Immature natural killer cell (primary cell): ENCODE measurements at regions not wholly inside any gene's neighbourhood (a gene's known extent, or its start where the extent isn't known, plus 50 kb on each side); places are given as distances from the start of the nearest gene placed in this dataset.

Experiments
- DNase-seq, 3 donors: peaks; one replicate each; pipeline ENCODE4 v3.0.0; 2022; ENCODE audit warnings: mixed read lengths in 1 of 3
- H3K27ac Mint-ChIP-seq, 6 donors: one replicate each; pipeline ENCODE4 v1.8.0; 2020; ENCODE audit warnings: mixed read lengths in 6 of 6, mild to moderate bottlenecking in 5 of 6, inconsistent platforms in 4 of 6, moderate library complexity in 3 of 6
- H3K27me3 Mint-ChIP-seq, 3 donors: one replicate each; pipeline ENCODE4 v1.8.0; 2020 to 2021; ENCODE audit warnings: low read depth in 3 of 3, mild to moderate bottlenecking in 3 of 3, mixed read lengths in 3 of 3, moderate library complexity in 3 of 3, inconsistent platforms in 1 of 3
- H3K36me3 Mint-ChIP-seq, 3 donors: one replicate each; pipeline ENCODE4 v1.8.0; 2020; ENCODE audit warnings: mixed read lengths in 3 of 3, inconsistent platforms in 2 of 3, mild to moderate bottlenecking in 2 of 3
- H3K4me1 Mint-ChIP-seq, 2 donors: one replicate each; pipeline ENCODE4 v1.8.0; 2020; ENCODE audit warnings: inconsistent platforms in 2 of 2, mild to moderate bottlenecking in 2 of 2, mixed read lengths in 2 of 2, moderate library complexity in 1 of 2
- H3K4me3 Mint-ChIP-seq, 5 donors: one replicate each; pipeline ENCODE4 v1.8.0; 2020; ENCODE audit warnings: mild to moderate bottlenecking in 5 of 5, mixed read lengths in 5 of 5, inconsistent platforms in 3 of 5, moderate library complexity in 3 of 5
- H3K9me3 Mint-ChIP-seq, 6 donors: one replicate each; pipeline ENCODE4 v1.8.0; 2020; ENCODE audit warnings: mild to moderate bottlenecking in 6 of 6, mixed read lengths in 6 of 6, inconsistent platforms in 4 of 6, moderate library complexity in 3 of 6

DNA sequence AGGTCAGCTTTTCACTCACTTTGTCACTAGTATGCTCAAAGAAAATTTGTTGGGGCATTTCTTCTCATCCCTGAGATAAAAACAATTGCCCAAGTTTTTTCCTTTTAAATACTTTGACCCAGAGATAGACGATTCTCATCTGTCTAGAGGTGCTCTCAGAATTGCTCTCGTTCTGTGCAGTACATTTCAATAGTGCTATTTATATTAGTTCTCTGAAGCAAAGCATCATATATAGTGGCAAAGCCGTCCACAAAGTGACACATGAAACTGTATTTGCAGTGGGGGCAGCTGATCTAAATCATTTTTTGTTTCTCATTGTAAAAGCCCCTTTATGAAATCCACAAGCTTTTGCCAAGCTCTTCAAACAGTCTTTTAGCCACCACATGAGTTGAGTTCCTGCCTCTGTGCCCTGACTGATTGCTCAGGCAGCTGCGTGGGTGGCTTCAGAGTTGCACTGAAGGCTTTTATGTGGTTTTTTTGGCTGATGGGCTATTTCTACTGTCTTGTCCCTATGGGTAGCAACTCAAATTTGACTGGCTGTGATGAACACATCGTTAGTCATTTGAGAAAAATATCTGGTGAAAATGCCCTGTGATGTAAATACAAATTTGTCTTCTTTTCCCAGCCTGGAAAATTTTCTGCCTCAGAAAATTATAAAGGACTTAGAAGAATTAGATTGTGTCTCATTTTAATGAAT, 119.1 kb upstream of the OTUD4 start:
- Mint-ChIP-seq H3K27me3 (peaks cover 0 to 17% (median 3%) of the 10 kb centered on the region in 3 donors), H3K4me3 (no peak overlapping the region), H3K4me1 (peaks cover 0 to 11% of the 10 kb centered on the region in 2 donors), H3K36me3 (no peaks in the 10 kb centered on the region), H3K27ac (no peak overlapping the region), H3K9me3 (peaks cover 0 to 3% (median 0%) of the 10 kb centered on the region in 6 donors)
- peak; percentile 7 to 23 (median 19) for DNase-seq

DNA sequence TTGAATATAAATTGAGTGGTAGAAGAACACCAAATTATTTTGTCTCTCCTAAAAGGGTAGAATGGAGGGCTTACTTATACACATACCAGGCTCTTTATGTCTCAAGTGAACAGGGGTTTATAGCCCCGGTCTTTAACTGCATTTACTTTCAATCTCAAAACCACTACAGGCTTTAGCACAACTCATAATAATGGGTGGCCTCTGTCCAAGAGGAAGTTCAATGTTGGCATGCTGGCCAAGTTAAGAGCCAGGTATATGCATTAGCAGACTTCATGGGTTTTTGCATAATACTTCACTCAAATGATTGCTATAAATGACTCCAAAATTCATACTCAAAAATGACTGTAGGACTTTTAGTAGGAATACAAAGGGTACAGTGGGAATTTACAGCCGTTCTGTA, 118.5 kb upstream of the OTUD4 start:
- H3K4me3 Mint-ChIP-seq = no peak overlapping the region
- H3K36me3 Mint-ChIP-seq = no peaks in the 10 kb centered on the region
- H3K9me3 Mint-ChIP-seq = peaks cover 0 to 3% (median 0%) of the 10 kb centered on the region in 6 donors
- no peak for DNase-seq
- H3K27me3 Mint-ChIP-seq = peaks cover 0 to 22% (median 0%) of the 10 kb centered on the region in 3 donors
- H3K27ac Mint-ChIP-seq = no peak overlapping the region
- H3K4me1 Mint-ChIP-seq = peaks cover 0 to 11% of the 10 kb centered on the region in 2 donors

DNA sequence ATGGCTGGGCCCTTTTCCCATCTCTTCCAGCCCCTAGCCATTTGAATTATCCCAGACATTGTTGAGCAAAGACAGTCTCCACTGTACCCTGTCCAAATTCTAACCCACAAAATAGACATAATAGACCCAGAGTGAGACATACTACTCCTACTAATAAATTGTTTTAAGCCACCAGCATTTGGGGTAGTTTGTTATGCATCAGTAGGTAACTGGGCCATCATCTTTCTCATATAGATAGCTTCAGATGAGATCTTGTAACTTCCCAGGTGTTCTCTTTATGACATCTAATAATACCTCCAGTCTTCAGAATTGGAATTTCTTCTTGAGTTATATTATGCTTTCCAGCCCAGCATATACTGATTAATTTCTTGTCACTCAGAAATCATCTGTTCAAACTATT, 117.2 kb upstream of the OTUD4 start:
- Mint-ChIP-seq H3K4me1 (peaks cover 0 to 11% of the 10 kb centered on the region in 2 donors), H3K36me3 (no peaks in the 10 kb centered on the region), H3K9me3 (peaks cover 0 to 3% (median 0%) of the 10 kb centered on the region in 6 donors), H3K27ac (no peak overlapping the region), H3K4me3 (no peak overlapping the region), H3K27me3 (peaks cover 0 to 16% (median 2%) of the 10 kb centered on the region in 3 donors)
- DNase-seq = no peak

DNA sequence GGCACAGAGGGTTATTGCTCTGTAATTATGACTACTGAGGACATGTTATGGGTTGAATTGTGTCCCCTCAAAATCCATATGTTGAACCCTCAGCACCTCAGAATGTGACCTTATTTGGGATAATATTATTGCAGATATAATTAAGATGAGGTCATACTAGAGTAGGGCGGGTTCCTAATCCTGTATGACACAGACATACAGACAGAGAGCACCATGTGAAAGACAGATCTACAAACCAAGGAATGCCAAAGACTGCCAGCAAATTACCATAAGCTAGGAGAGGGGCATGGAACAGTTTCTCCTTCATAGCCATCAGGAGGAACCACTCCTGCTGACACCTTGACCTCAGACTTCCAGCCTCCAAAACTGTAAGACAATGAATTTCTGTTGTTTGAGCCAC, 115.2 kb upstream of the OTUD4 start:
- no peak overlapping the region for H3K27ac Mint-ChIP-seq
- H3K9me3 Mint-ChIP-seq = peaks cover 0 to 6% (median 0%) of the 10 kb centered on the region in 6 donors
- H3K27me3 Mint-ChIP-seq = peaks cover 0 to 13% (median 3%) of the 10 kb centered on the region in 3 donors
- H3K4me1 Mint-ChIP-seq = peaks cover 0 to 11% of the 10 kb centered on the region in 2 donors
- no peaks in the 10 kb centered on the region for H3K36me3 Mint-ChIP-seq
- no peak for DNase-seq
- H3K4me3 Mint-ChIP-seq = no peak overlapping the region

DNA sequence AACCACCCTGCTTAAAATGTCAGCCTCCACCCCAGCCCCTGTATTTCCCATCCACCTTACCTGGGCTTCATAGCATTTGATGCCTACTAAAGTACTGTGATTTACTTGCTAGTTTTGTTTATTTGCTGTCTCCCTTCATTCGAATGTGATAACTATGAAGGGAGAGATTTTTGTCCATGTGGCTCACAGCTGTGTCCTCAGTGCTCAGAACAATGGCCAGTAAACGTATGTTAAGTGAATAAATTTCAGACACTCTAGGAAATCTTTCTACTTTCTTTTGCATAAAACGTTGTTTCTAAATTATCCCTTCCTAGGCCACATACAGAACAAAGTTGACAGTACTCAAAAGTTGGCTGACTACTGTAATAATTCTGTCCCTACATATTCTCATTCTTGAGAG, 114.7 kb upstream of the OTUD4 start:
- H3K9me3 Mint-ChIP-seq = peaks cover 0 to 6% (median 0%) of the 10 kb centered on the region in 6 donors
- peaks cover 0 to 11% (median 3%) of the 10 kb centered on the region in 3 donors for H3K27me3 Mint-ChIP-seq
- H3K4me1 Mint-ChIP-seq = peaks cover 0 to 11% of the 10 kb centered on the region in 2 donors

DNA sequence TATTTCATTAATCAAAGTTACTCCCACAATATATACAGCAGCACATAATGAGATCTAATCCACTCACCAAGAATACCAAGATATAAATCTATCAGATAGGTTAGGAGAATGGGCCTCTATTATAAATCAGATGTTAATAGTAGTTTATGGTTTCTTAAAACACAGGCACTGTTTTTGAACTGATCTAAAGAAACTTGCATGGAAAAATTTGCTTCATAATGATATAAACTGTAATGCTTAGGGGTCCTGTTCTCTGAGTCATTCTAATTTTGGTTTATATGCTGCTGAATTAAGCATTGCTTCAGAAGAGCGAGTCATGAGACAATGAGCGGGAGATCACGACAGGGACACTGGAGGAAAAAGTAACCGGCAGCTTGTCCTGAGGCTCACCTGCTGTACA, 113.3 kb upstream of the OTUD4 start:
- no peak for DNase-seq
- Mint-ChIP-seq H3K27me3 (peaks cover 0 to 14% (median 3%) of the 10 kb centered on the region in 3 donors), H3K4me3 (no peak overlapping the region), H3K36me3 (no peaks in the 10 kb centered on the region), H3K27ac (no peak overlapping the region), H3K4me1 (no peaks in the 10 kb centered on the region), H3K9me3 (peaks cover 0 to 6% (median 0%) of the 10 kb centered on the region in 6 donors)

More for the DNA sequence above, 114.7 kb upstream of the OTUD4 start:
- no peak overlapping the region for H3K4me3 Mint-ChIP-seq
- no peak overlapping the region for H3K27ac Mint-ChIP-seq
- DNase-seq = no peak
- H3K36me3 Mint-ChIP-seq = no peaks in the 10 kb centered on the region

DNA sequence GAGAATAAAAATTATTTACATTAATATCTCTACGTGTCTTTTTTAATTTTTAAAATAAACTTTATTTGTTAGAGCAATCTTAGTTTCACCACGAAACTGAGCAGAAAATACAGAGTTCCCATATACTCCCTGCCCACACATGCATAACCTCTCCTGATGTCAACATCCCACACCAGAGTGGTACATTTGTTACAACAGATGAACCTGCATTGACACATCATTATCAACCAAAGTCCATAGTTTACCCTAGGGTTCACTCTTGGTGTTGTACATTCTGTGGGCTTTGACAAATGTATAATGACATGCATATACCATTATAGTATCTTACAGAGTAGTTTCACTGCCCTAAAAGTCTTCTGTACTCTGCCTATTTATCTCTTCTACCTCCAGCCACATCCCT, 110.6 kb upstream of the OTUD4 start:
- DNase-seq = no peak
- Mint-ChIP-seq H3K9me3 (peaks cover 0 to 6% (median 0%) of the 10 kb centered on the region in 6 donors), H3K27me3 (peaks cover 0 to 11% (median 3%) of the 10 kb centered on the region in 3 donors), H3K4me3 (no peak overlapping the region), H3K36me3 (no peaks in the 10 kb centered on the region), H3K27ac (no peak overlapping the region), H3K4me1 (no peaks in the 10 kb centered on the region)

DNA sequence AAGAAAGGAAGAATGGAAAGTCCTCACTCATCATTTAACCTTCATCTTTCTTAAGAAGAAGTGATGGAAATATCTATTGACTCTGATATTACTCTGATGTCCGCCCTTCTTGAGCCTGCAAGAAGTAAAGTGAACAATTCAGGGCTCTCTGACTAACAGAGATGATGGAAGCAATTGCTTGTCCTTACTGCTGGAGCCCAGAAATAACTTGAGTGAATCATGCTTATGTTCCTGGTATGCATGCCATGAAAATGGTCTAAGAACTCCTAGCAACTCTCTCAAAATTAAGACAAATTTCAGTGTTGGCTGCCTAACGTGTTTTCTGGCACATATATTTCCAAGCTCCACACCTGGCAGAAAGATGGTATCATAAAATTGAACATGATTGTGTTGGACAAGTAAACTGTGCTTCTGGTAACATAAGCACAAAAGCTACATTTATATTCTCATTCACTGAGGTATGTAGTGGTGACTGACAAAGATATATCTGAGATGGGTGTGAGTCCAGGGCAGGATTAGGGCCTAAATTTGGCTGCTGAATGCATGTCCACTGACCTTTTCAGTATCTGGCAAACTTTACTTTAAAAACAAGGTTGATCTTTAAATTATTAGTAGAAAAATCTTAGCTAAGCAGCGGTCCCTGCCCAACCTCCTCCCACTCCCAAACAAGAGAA, 109.2 kb upstream of the OTUD4 start:
- no peak for DNase-seq
- peaks cover 0 to 11% (median 3%) of the 10 kb centered on the region in 3 donors for H3K27me3 Mint-ChIP-seq
- no peak overlapping the region for H3K27ac Mint-ChIP-seq
- H3K9me3 Mint-ChIP-seq = peaks cover 0 to 3% (median 0%) of the 10 kb centered on the region in 6 donors
- H3K4me1 Mint-ChIP-seq = no peaks in the 10 kb centered on the region
- H3K4me3 Mint-ChIP-seq = no peak overlapping the region
- H3K36me3 Mint-ChIP-seq = no peaks in the 10 kb centered on the region

DNA sequence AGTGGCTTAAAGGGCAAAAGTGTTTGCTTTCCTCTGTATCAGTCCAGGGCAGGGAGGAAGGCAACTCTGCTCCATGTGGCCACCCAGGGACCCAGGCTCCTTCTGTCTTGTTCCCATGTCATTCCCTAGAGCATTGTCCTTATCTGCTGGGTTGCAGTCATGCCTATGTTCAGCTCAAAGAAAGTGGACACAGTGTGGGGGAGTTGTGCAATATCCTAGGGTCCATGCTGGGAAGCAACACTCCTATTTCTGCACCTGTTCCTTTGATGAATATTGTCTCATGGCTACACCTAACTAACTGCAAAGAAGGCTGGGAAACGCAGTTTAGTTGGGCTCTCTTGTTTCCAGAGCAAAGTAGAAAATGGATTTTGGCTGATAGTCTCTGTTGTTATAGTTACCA, 107.0 kb upstream of the OTUD4 start:
- no peaks in the 10 kb centered on the region for H3K4me1 Mint-ChIP-seq
- H3K27ac Mint-ChIP-seq = no peak overlapping the region
- no peaks in the 10 kb centered on the region for H3K36me3 Mint-ChIP-seq
- H3K27me3 Mint-ChIP-seq = peaks cover 0 to 6% (median 1%) of the 10 kb centered on the region in 3 donors
- no peak for DNase-seq
- no peak overlapping the region for H3K4me3 Mint-ChIP-seq
- H3K9me3 Mint-ChIP-seq = peaks cover 0 to 3% (median 0%) of the 10 kb centered on the region in 6 donors

DNA sequence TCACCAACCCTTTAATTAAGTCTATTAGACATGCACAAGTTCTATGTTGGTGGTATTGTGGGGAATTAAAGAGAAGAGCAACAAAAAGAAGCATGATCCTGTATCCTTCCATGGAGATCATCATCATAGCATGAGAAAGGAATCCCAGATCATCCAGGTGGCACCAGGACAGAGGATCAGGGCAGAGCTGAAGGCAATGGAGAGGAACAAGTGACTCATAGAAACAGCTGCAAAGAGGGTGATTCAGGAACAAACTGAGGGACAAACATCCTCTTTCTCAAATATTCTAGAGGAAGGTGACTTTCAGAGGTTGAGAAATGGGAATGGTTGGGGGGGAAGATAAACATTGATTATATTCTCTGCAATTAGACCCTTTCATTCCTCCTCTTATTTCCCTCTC, 105.5 kb upstream of the OTUD4 start:
- H3K9me3 Mint-ChIP-seq = no peaks in the 10 kb centered on the region
- no peak overlapping the region for H3K4me3 Mint-ChIP-seq
- H3K27me3 Mint-ChIP-seq = peaks cover 0 to 6% (median 0%) of the 10 kb centered on the region in 3 donors
- DNase-seq = no peak
- no peaks in the 10 kb centered on the region for H3K36me3 Mint-ChIP-seq
- H3K27ac Mint-ChIP-seq = no peak overlapping the region
- H3K4me1 Mint-ChIP-seq = no peaks in the 10 kb centered on the region

DNA sequence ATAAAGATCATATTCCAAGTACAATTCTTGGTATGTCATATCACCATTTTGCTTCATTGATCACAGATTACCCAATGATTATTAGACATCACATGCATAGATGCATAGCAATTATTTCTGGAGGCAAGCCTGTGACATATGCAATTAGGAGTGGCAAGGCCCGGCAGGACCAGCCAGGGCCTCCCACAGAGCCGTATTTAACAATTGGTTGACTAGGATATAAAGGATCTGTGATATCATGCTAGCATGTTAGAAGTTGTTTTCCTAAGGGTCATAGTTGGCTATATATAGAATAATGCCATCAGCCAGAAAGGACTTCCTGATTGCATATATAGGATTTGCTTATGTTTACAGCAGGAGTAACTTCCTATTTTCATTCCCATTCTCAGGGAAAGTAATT, 103.5 kb upstream of the OTUD4 start:
- Mint-ChIP-seq H3K9me3 (no peaks in the 10 kb centered on the region), H3K36me3 (no peaks in the 10 kb centered on the region), H3K4me1 (no peaks in the 10 kb centered on the region), H3K27me3 (peaks cover 0 to 2% (median 0%) of the 10 kb centered on the region in 3 donors), H3K27ac (no peak overlapping the region), H3K4me3 (no peak overlapping the region)
- no peak for DNase-seq

DNA sequence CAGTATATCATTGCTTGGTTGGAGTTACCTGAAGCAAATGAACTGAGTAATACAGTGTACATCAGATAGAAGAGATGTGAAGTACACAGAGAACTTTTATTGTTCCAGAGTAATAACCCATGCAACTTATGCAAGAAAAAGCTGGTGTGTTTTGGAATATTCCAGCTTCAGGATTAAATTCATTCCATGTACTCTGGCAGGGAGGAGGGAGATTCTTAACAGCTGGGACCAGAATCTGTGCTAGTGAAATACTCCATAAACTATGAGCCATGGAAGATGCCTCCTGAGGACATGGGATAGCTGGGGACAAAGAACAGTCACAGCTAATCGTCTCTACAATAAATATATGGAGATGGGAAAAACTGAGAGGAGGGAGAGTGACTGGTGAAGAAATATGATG, 101.6 kb upstream of the OTUD4 start:
- peaks cover 0 to 2% (median 0%) of the 10 kb centered on the region in 3 donors for H3K27me3 Mint-ChIP-seq

DNA sequence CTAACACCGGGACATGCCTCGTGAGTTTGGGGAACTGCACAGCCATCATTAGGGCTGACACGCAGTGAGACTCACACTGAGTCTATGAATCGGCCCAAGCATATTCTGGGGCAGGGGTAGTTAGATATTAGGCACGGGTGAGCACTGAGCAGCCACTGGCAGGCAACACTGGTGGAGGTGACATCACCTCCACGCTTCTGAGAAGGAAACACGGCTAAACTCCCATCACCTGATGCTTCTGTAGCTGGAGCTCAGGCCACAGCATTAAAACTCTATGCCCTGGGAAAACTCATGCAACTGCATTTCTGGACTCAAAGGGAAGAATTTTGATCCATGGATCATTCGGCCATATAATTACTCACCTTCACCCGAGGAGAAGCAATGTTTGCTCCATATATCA, 100.8 kb upstream of the OTUD4 start:
- no peak overlapping the region for H3K4me3 Mint-ChIP-seq
- H3K36me3 Mint-ChIP-seq = no peaks in the 10 kb centered on the region
- peaks cover 0 to 2% (median 0%) of the 10 kb centered on the region in 3 donors for H3K27me3 Mint-ChIP-seq
- no peak for DNase-seq
- no peaks in the 10 kb centered on the region for H3K9me3 Mint-ChIP-seq
- no peaks in the 10 kb centered on the region for H3K4me1 Mint-ChIP-seq
- no peak overlapping the region for H3K27ac Mint-ChIP-seq

More for the DNA sequence above, 101.6 kb upstream of the OTUD4 start:
- Mint-ChIP-seq H3K9me3 (no peaks in the 10 kb centered on the region), H3K4me3 (no peak overlapping the region), H3K27ac (no peak overlapping the region), H3K36me3 (no peaks in the 10 kb centered on the region), H3K4me1 (no peaks in the 10 kb centered on the region)
- no peak for DNase-seq

DNA sequence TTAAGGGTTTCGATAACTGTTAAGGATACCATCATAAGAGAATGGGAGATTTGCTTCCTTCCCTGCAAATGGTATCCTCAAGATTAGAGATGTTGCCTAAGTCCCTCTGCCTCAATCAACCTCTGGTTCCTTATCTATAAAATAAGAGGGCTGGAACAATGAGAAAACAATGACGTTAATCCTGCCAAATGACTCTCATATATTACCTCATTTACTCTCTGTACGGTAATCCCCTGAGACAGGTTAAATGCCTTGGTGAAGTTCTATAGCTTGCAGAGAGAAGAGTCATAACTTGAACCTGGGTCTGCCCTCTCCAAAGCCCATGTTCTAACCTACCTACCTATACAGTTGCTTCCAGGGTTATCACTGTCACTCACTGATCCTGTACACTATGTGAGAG, 100.2 kb upstream of the OTUD4 start:
- no peaks in the 10 kb centered on the region for H3K9me3 Mint-ChIP-seq
- no peak overlapping the region for H3K4me3 Mint-ChIP-seq
- no peaks in the 10 kb centered on the region for H3K36me3 Mint-ChIP-seq
- H3K4me1 Mint-ChIP-seq = no peaks in the 10 kb centered on the region
- DNase-seq = no peak
- H3K27me3 Mint-ChIP-seq = no peaks in the 10 kb centered on the region
- H3K27ac Mint-ChIP-seq = no peak overlapping the region
